Thoracic aorta (tissue), 2 donors: ENCODE measurements at regions not wholly inside any gene's neighbourhood (a gene's known extent, or its start where the extent isn't known, plus 50 kb on each side); places are given as distances from the start of the nearest gene placed in this dataset.

Experiments
- ATAC-seq: fragments of 150-250 bp; one replicate; pipeline ENCODE4 v1.8.0; 2017; ENCODE audit warnings: low read depth; ENCODE audit not compliant: insufficient number of reproducible peaks, low FRiP score
- DNase-seq: peaks from one replicate; pipeline ENCODE4 v3.0.0-alpha.2; 2020; ENCODE audit warnings: low spot score
- H3K27ac ChIP-seq, 2 donors: fragments of 200-600 bp; sonication (generic); 1 replicate in 1 of 2; 2 replicates in 1 of 2; pipeline ENCODE4 v1.5.1; 2016; ENCODE audit warnings: mild to moderate bottlenecking in 2 of 2, moderate library complexity in 2 of 2
- H3K27me3 ChIP-seq: fragments of 200-600 bp; sonication (generic); replicated peaks from 2 replicates; pipeline ENCODE4 v1.6.0; 2016; ENCODE audit warnings: mild to moderate bottlenecking; ENCODE audit not compliant: insufficient read depth
- H3K36me3 ChIP-seq: fragments of 200-600 bp; sonication (generic); one replicate; pipeline ENCODE4 v1.5.1; 2016
- H3K4me1 ChIP-seq, 2 donors: fragments of 200-600 bp; sonication (generic); 1 replicate in 1 of 2; 2 replicates in 1 of 2; pipeline versions ENCODE4 v1.5.1 to v1.6.0; 2016; ENCODE audit warnings: low read depth in 2 of 2, mild to moderate bottlenecking in 1 of 2; ENCODE audit not compliant: control insufficient read depth in 1 of 2
- H3K4me3 ChIP-seq: fragments of 200-600 bp; sonication (generic); 2 replicates; pipeline ENCODE4 v1.5.1; 2016; ENCODE audit warnings: mild to moderate bottlenecking
- H3K9me3 ChIP-seq: fragments of 200-600 bp; sonication (generic); 2 replicates; pipeline ENCODE4 v1.5.1; 2016
- TF ChIP-seq, protein P1 (sequence below): fragments of 200-600 bp; sonication (generic); IDR thresholded peaks from one replicate; pipeline ENCODE4 v1.5.1; 2019; ENCODE audit warnings: antibody characterized with exemption

- DNase-seq (no peak), ATAC-seq (no peak)
- Histone ChIP-seq H3K4me1 (no peaks in the 10 kb centered on the region), H3K9me3 (no peaks in the 10 kb centered on the region), H3K36me3 (no peaks in the 10 kb centered on the region), H3K27ac (no peak overlapping the region), H3K27me3 (no peaks in the 10 kb centered on the region), H3K4me3 (no peak overlapping the region)
- TF ChIP-seq, protein P1, sequence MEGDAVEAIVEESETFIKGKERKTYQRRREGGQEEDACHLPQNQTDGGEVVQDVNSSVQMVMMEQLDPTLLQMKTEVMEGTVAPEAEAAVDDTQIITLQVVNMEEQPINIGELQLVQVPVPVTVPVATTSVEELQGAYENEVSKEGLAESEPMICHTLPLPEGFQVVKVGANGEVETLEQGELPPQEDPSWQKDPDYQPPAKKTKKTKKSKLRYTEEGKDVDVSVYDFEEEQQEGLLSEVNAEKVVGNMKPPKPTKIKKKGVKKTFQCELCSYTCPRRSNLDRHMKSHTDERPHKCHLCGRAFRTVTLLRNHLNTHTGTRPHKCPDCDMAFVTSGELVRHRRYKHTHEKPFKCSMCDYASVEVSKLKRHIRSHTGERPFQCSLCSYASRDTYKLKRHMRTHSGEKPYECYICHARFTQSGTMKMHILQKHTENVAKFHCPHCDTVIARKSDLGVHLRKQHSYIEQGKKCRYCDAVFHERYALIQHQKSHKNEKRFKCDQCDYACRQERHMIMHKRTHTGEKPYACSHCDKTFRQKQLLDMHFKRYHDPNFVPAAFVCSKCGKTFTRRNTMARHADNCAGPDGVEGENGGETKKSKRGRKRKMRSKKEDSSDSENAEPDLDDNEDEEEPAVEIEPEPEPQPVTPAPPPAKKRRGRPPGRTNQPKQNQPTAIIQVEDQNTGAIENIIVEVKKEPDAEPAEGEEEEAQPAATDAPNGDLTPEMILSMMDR: no peak
Observed at GRCh38 chr11:23542189-23542588, 681.9 kb upstream of the CCDC179 start.

- TF ChIP-seq, protein P1: no peak
- no peaks in the 10 kb centered on the region for H3K27me3 ChIP-seq
- H3K27ac ChIP-seq: no peak overlapping the region
- DNase-seq (no peak), ATAC-seq (no peak)
- no peaks in the 10 kb centered on the region for H3K36me3 ChIP-seq
- H3K9me3 ChIP-seq: no peaks in the 10 kb centered on the region
- H3K4me1 ChIP-seq: no peaks in the 10 kb centered on the region
- H3K4me3 ChIP-seq: no peak overlapping the region
Observed at GRCh38 chr11:23542816-23543215, 682.5 kb upstream of the CCDC179 start.

DNA sequence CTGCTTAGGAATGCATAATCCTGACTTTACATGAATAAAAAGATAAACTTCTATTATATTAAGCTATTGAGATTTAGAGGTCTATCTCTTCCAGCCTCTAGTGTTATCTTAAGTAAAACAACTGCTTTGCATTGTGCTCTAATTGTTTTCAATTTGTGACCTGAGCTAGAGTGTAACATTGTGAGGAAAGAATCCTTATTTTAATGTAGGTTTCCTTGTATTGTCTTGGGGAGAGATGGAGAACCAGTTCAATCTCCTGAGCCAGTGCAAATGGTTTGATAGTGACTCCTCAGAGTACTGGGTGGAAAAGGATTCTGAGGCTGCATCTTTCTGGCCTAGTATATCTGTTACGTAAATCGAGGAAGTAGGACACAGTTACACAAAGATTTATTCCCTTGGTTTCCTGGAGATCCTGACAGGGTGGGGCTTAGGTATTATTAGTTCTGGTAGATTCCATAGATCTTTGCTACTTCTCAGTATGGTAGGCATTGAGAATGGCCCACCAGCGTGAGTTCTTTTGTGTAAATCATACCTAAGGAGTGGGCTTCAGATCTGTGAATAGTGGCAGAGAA is 683.5 kb upstream of the CCDC179 start:
- DNase-seq: no peak
- H3K36me3 ChIP-seq: no peaks in the 10 kb centered on the region
- no peaks in the 10 kb centered on the region for H3K4me1 ChIP-seq
- ATAC-seq: no peak
- H3K27me3 ChIP-seq: no peaks in the 10 kb centered on the region
- H3K9me3 ChIP-seq: no peaks in the 10 kb centered on the region
- no peak overlapping the region for H3K27ac ChIP-seq
- TF ChIP-seq, protein P1: no peak
- no peak overlapping the region for H3K4me3 ChIP-seq

- Histone ChIP-seq H3K27ac (no peak overlapping the region), H3K4me3 (no peak overlapping the region), H3K4me1 (no peaks in the 10 kb centered on the region), H3K9me3 (no peaks in the 10 kb centered on the region), H3K27me3 (no peaks in the 10 kb centered on the region), H3K36me3 (no peaks in the 10 kb centered on the region)
- no peak for DNase-seq
- TF ChIP-seq, protein P1: no peak
- ATAC-seq: no peak
Observed at GRCh38 chr11:23551706-23552105, 691.4 kb upstream of the CCDC179 start.

DNA sequence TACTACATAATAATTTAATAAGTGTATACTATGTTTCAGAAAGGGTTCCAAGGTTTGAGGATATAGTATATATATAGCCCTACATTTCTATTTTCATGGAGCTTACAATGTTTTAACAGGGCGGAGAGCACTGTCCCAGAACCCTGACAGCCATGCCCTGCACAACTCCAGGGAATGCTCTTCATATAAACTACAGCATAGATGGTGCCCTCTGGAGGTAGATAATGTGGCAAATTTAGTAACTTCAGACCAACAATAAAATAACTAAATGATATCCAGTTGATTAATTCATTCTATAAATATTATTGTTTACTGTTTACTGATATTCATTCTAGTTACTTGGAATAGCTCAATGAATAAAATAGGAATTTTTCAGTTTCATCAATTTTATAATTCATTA is 693.7 kb upstream of the CCDC179 start:
- TF ChIP-seq, protein P1: no peak
- DNase-seq: no peak
- Histone ChIP-seq H3K4me3 (no peak overlapping the region), H3K27me3 (no peaks in the 10 kb centered on the region), H3K36me3 (no peaks in the 10 kb centered on the region), H3K9me3 (no peaks in the 10 kb centered on the region), H3K27ac (no peak overlapping the region), H3K4me1 (no peaks in the 10 kb centered on the region)
- ATAC-seq: no peak
